GM10266 (cell line): ENCODE measurements at regions not wholly inside any gene's neighbourhood (a gene's known extent, or its start where the extent isn't known, plus 50 kb on each side); places are given as distances from the start of the nearest gene placed in this dataset.
"Not testable (repeated sequence)": the region's sequence is repeated elsewhere in the genome, so short reads cannot be mapped to it uniquely, and the experiment has no call there.

Experiments used
- DNase-seq: peaks from one replicate; pipeline ENCODE4 v3.0.0; 2012; ENCODE audit errors: extremely low spot score
- TF ChIP-seq, protein P1 (sequence below): IDR thresholded peaks from 2 replicates; pipeline ENCODE4 v1.5.1; 2012; ENCODE audit warnings: mild to moderate bottlenecking, low read depth; ENCODE audit not compliant: control insufficient read depth, insufficient read depth; ENCODE audit errors: missing control alignments

GRCh38 chr22:22697377-22698117 lies 53.1 kb downstream of the GGTLC2 start:
- TF ChIP-seq, protein P1, sequence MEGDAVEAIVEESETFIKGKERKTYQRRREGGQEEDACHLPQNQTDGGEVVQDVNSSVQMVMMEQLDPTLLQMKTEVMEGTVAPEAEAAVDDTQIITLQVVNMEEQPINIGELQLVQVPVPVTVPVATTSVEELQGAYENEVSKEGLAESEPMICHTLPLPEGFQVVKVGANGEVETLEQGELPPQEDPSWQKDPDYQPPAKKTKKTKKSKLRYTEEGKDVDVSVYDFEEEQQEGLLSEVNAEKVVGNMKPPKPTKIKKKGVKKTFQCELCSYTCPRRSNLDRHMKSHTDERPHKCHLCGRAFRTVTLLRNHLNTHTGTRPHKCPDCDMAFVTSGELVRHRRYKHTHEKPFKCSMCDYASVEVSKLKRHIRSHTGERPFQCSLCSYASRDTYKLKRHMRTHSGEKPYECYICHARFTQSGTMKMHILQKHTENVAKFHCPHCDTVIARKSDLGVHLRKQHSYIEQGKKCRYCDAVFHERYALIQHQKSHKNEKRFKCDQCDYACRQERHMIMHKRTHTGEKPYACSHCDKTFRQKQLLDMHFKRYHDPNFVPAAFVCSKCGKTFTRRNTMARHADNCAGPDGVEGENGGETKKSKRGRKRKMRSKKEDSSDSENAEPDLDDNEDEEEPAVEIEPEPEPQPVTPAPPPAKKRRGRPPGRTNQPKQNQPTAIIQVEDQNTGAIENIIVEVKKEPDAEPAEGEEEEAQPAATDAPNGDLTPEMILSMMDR = peak; percentile 40
- DNase-seq = no peak

- TF ChIP-seq, protein P1 = no peak
- no peak for DNase-seq
Observed at GRCh38 chr22:22698263-22698750, 53.9 kb downstream of the GGTLC2 start.

DNA sequence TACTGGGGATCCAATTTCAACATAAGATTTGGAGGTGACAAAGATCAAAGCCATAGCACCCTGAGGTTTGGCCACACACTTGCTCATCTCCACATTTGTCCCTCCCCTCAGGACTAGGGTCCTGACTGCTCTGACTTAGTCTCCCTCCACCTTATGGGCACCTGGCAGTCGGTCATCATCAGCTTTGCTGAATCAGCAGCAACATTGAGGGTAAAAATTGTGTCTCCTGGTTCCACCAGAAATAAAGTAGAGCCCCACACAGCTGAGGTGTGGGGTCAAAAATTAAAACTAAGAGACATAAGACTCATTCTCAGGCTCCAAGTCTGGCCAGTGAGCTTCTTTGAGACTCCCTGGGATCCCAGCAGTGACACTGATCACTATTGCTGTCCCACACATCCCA lies 56.2 kb downstream of the GGTLC2 start:
- TF ChIP-seq, protein P1 = no peak
- DNase-seq = no peak

GRCh38 chr22:22701557-22701956 lies 57.1 kb downstream of the GGTLC2 start:
- DNase-seq = not testable (repeated sequence)

DNA sequence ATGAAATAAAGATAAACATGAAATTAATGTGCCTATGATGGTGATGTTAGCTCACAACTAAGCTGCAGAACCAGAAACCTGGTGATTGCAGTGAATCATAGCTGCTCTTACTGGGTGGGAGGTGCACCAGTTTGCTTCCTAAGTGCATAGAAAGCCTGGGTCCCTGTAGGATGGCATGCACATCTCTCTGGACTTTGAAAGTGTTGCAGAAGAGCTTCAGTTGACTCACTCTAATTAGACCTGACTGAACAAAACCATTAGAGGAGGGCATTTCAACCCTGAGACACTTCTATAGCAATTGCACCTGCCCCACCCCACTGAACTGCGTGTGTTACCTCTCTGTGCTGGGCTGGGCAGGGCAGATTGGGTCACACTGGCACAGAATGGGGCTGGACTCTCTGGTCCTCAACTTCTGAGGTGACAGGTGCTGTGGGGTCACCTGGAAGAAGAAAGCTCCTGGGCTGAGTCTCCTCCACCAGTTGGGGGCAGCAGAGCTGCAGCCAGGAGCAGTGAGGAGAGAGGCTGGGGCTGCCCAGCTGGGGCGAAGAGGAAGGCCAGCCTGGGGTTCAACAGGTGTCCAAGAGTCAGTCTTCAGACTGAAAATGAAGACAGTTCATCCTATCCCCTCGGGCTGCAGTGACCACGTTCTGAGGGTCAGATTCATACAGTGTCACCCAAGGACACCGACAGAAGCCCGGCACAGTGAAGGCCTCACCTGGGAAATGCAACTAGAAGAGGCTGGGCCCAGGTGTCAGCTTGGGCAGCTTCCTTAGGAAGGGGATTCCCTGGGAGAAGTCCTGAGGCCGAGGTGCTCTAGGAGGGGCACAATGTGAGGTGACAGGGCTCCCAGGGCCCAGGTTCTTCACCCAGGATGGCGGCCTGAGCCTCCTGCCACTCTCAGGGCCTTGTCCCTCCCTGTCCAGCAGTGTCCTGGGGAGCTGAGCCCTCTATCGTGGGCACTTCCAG lies 58.1 kb downstream of the GGTLC2 start:
- TF ChIP-seq, protein P1 = peak; percentile 59
- no peak for DNase-seq

DNA sequence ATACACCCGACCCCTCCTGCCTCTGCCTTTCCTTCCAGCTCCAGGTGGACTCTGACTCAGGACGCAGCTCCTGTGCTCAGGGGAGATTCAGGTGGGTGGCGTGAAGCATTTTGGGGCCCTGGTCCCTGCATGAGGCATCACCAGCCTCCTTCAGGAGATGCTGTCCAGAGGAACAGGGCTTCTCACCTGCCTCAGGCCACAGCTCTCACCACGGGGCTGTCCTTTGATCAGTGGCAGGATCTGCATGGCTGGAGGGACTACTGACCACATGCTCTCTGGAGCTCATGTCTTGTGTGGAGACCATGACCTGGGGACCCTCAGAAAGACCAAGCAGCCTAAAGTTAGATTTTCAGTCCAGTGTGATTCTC lies 58.8 kb downstream of the GGTLC2 start:
- DNase-seq = no peak
- TF ChIP-seq, protein P1 = no peak

DNA sequence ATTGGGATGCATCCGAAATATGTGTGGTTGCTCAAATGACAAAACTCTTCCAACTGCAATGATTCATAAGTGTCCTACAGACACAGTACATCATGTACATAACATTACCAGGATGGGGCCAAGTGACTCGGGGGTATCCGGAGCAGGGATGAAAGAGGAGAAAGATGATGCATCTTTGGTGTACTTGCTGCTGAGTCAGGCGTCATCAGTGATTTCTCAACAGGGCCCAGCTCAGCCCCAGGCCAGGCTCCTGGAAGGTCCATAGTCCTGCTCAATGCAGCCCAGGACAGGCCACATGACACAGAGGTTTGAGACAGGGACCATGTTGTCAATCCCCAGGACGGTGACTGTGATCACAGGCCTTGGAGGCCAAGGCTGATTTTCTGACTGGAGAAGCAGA lies 59.3 kb downstream of the GGTLC2 start:
- TF ChIP-seq, protein P1 = no peak
- DNase-seq = no peak
